ENCODE measurements at regions not wholly inside any gene's neighbourhood (a gene's known extent, or its start where the extent isn't known, plus 50 kb on each side); places are given as distances from the start of the nearest gene placed in this dataset.

- peak; percentile 58 for DNase-seq (ENCODE audit: low spot score)
Observed at GRCh38 chr4:147361726-147362125, 119.2 kb upstream of the EDNRA start.

DNA sequence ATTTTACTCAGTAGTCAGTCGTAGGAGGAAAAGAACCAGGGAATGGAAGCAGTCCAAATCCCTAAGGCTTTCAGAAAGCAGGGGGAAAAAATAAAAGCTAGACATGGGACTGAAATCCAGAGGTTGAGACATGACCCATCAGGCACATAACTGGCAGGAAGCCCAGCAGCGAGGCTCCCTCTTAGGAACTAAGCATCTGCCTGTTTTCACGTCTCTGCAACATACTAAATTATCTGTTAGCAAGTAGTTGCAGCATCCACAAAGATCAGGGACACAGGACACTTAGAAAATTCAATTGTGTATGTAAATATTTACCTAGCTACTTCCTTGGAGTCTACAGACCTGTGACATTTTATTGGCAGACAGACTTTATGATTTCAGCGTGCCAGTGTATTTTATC, 118.0 kb upstream of the EDNRA start:
- DNase-seq (ENCODE audit: low spot score): no peak

DNA sequence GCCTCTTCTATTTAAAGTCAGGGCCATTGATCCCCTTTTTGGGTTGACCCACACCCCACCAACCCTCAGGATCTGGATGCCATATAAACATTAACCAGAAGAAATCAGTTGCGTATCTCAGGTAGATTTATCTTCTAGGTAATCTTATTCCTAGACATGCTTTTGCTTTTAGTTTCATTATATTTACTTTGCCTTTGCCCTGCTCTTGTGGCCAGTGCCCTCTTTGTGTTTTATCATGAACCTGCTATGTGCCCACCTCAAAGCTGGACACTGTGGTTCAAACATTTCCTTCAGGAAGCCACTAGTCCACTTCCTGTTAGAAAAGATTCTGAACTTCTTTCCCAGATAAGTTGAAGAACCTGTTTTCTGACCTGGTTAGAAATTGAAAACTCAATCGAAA, 117.4 kb upstream of the EDNRA start:
- DNase-seq (ENCODE audit: low spot score): no peak

DNA sequence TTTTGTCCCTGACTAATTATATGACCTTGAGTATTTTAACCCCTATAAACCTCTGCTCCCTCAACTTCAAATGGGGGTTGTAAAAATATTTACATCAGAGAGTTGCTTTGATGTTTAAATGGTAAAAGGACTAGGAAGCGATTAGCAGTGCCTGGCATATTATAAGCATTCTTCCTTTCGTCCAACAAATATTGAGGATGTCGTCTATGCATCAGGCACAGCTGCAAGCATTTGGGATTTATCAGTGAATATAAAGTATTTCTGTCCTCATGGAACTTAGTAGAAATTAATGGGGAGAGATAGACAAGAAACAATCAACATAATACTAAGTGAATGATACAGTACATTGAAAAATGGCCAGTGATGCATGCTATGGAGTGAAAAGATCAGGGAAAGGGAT, 115.5 kb upstream of the EDNRA start:
- DNase-seq (ENCODE audit: low spot score): no peak

GRCh38 chr4:147366164-147366563, 114.7 kb upstream of the EDNRA start:
- DNase-seq (ENCODE audit: low spot score): no peak

DNA sequence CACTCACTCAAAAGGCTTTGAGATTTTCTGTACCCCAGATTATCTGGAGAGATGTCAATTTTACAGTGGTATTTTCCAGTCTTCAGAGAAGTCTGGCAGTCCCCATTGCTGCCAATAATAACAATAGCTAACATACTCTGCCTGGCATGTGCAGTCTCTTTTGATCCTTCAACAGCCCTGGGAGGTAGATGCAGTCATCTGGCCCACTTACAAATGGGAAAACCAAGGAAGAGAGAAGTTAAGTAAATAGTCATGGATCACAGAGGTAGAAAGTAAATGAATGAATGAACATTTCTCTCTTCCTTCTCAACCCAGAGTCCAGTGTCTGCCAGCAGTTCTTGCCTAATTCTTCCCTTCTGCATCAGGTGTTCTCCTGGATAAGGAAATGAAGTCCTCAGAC, 113.0 kb upstream of the EDNRA start:
- no peak for DNase-seq (ENCODE audit: low spot score)

GRCh38 chr4:147368948-147369347, 111.9 kb upstream of the EDNRA start:
- no peak for DNase-seq (ENCODE audit: low spot score)

GRCh38 chr4:147370473-147370872, 110.4 kb upstream of the EDNRA start:
- DNase-seq (ENCODE audit: low spot score): no peak

- DNase-seq (ENCODE audit: low spot score): no peak
Observed at GRCh38 chr4:147370881-147371280, 110.0 kb upstream of the EDNRA start.

- DNase-seq (ENCODE audit: low spot score): no peak
Observed at GRCh38 chr4:147371661-147372060, 109.2 kb upstream of the EDNRA start.

DNA sequence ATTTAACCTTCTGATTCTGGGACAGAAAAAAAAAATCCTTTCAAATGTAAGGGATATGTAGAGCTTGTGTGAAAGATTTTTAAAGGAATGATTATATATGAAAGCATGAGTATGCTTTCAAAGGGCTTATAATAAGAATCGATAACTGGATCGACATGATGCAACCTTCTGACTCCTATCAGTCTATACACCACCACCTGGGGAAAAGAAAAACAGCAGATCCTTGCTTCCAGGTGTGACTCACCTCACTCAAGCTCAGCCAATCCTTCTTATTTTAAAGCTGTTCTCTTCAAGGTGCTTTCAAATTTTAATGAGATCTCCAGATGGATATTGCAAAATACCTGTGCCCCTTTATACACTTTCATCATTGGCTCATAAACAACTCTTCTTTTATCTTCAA, 102.1 kb upstream of the EDNRA start:
- DNase-seq (ENCODE audit: low spot score): no peak

GRCh38 chr4:147381749-147382148, 99.1 kb upstream of the EDNRA start:
- no peak for DNase-seq (ENCODE audit: low spot score)

GRCh38 chr4:147388018-147388417, 92.9 kb upstream of the EDNRA start:
- no peak for DNase-seq (ENCODE audit: low spot score)

DNA sequence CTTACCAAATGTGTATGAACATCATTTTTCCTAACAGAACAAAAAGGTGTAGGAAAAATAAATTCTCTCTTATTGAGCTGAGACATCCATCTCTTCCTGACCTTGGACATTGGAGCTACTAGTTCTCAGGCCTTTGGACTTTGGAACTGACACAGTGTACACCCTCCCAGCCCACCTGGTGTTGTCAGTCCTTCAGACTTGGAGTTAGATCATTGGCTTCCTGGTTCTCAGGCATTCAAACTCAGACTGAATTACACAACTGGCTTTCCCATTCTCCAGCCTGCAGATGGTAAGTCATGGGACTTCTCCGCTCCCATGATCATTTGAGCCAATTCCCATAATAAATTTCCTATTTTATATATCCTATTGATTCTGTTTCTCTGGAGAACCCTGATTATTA, 84.8 kb upstream of the EDNRA start:
- no peak for DNase-seq (ENCODE audit: low spot score)

DNA sequence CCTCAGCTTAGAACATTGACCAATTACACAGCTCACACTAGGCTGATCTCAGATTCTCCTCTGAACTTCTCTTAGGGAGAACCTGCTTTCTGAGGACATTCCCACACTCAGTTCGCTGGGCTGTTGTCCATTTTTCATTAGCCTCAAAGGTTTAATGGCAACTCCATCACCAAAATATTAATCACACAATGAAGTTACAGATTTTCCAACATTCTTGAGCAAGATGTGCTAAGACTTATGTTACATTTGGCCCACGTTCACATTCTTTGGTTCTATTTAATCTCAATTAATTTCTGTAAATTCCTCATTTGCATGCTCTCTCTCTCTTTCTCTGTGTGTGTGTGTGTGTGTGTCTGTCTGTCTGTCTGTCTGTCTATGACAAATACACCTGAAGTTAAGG, 82.3 kb upstream of the EDNRA start:
- DNase-seq (ENCODE audit: low spot score): no peak

DNA sequence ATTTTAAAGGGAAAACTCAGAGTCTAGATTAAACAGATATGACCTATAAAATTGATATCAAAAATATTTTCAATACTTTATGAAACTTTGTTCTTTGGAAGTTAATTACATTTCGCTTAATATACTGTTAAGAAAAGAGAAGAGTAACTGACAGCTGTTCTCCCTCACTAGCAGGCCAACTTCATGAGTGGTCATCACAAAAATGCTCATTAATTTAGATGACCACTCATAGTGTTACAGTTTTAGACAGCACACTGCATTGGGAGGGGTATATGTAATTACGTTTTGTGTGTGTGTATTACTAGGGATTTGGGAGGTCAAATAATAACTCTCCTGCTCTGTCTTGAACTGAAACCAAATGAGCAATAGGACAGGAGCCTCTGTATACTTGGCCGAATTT, 80.2 kb upstream of the EDNRA start:
- no peak for DNase-seq (ENCODE audit: low spot score)

DNA sequence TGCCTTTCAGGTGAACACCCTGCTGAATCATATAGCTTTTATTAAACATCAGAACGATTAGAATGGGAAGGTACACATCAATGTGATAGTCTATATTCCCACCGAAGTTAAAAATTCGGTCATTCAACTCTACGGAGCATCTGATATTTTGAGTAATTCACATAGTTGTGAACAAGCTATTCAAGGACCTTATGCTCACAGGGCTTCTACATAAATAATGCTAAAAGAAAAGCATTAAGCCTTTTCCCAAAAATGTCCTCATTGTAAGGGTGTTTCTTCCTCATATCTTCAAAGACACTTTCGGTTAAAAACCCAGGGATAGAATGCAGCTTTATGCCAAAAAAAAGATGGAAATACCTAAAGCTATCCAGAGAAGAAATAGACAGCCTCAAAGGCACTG, 79.7 kb upstream of the EDNRA start:
- DNase-seq (ENCODE audit: low spot score): no peak

DNA sequence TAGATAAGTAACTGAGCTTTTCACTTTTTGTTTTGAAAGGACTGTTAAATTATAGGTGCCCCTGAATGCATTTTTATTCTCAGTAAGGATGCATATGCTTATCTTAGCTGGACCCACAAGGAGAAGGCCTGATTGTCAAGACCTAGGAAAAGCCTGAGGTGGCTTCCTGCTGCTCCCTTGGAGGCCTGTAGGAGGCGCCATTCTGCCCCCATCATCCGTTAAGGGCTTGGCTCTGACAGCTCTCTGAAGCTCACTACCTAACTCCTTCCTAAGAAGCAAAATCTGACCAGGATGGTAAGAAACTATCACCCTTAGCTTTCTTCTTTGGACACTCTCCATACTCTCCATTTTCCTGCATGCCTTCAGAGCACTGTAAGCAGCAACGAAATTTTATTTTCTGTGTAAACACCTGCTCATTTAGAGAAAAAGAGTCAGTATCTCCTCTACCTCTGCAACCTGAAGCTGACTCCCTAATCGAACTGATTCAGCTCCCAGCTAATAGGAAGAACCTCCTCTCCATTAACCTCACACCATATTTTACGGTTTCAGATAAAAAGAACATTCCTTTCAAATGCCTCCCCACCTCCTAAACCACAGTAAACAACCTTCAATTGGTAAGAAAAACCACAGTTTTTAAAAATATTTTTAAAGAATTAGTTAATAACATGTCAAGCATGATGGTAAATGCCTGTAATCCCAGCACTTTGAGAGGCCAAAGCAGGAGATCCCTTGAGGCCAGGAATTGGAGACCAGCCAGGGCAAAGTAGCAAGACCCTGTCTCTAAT, 73.4 kb upstream of the EDNRA start:
- no peak for DNase-seq (ENCODE audit: low spot score)

GRCh38 chr4:147408189-147408588, 72.7 kb upstream of the EDNRA start:
- no peak for DNase-seq (ENCODE audit: low spot score)

DNA sequence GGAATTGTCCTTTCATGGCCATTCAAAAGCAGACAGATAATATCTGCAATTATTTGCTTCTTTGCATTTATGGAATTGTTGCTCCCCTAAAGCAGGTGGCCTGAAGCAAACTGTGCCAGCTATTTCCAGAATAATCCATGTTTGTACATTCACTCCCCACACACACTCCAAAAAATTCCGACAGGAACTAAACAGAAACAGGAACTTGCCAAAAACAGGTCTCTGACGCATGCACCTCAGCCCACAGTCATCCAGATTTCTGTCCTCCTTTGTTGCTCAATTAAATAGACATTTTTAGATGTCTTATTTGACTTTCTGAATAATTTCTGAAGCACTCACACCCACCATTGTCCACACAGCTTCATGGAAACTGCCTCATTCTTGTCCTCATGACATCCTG, 71.5 kb upstream of the EDNRA start:
- DNase-seq (ENCODE audit: low spot score): no peak

DNA sequence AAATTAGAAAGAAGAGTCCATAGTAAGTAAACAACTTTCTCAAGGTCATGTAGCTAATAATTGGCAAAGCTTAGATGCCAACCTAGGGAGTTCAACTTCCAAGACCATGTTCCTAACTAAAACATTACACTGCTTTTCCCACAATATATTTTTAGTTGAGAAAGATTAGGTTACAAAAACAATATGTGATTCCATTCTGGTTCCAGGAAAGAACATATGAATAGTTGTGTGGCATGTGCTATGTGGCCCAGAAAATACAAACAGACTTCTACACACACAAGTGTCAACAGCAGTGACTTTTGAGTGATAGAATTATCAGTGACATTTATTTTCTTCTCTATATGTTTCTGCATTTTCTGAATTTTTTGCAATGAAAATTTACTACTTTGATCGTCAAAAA, 62.7 kb upstream of the EDNRA start:
- no peak for DNase-seq (ENCODE audit: low spot score)

- DNase-seq (ENCODE audit: low spot score): no peak
Observed at GRCh38 chr4:147421456-147421855, 59.4 kb upstream of the EDNRA start.

GRCh38 chr4:147423229-147423628, 57.7 kb upstream of the EDNRA start:
- no peak for DNase-seq (ENCODE audit: low spot score)

GRCh38 chr4:147425019-147425418, 55.9 kb upstream of the EDNRA start:
- DNase-seq (ENCODE audit: low spot score): no peak

DNA sequence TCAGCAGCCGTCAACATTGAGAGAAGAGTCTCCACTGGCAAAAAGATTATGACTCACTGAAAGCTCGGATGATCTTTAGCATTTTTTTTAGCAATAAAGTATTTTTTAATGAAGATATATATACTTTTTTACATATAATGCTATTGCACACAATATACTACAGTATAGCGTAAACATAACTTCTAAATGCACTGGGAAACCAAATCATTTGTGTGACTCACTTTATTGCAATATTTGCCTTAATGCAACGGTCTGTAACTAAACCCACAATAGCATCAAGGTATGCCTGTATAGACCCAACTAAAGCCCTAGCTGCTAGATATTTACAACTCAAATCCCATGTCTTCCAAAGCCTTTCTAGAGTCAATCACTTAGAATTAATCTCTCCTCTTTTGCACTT, 52.3 kb upstream of the EDNRA start:
- no peak for DNase-seq (ENCODE audit: low spot score)
